ENCODE measurements at regions not wholly inside any gene's neighbourhood (a gene's known extent, or its start where the extent isn't known, plus 50 kb on each side); places are given as distances from the start of the nearest gene placed in this dataset.

DNA sequence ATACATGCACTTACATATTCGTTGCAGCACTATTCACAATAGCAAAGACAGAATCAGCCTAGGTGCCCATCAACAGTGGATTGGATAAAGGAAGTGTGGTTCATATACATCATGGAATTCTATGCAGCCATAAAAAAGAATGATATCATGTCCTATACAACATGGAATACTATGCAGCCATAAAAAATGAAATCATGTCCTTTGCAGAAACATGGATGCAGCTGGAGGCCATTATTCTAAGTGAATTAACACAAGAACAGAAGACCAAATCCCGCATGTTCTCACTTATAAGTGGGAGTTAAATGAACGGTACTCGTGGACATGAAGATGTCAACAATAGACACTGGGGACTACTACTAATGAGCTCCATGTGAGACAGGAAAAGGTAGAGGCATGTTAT, 288.1 kb upstream of the TFPI start:
- TF ChIP-seq GATA2 (IDR thresholded peaks at IDR 0.05; ENCODE audit: low read depth, low read length) (no peak), GATA3 (IDR thresholded peaks at IDR 0.05; ENCODE audit: low read depth, low read length) (no peak)

Measured in SH-SY5Y (cell line).